Heart left ventricle (tissue), 16 donors: ENCODE measurements at regions not wholly inside any gene's neighbourhood (a gene's known extent, or its start where the extent isn't known, plus 50 kb on each side); places are given as distances from the start of the nearest gene placed in this dataset.
"Not testable (repeated sequence)": the region's sequence is repeated elsewhere in the genome, so short reads cannot be mapped to it uniquely, and the experiment has no call there.

Experiments used
- ATAC-seq, 4 donors: fragments of 200-7000 bp; cut with Tn5 transposase; one replicate each; pipeline ENCODE4 v1.9.1; 2020 to 2022; ENCODE audit warnings: moderate library complexity in 4 of 4, mild to moderate bottlenecking in 3 of 4, moderate number of reproducible peaks in 1 of 4
- DNase-seq, 5 donors: peaks; one replicate each; pipeline ENCODE4 v3.0.0-alpha.2; 2020
- H3K27ac ChIP-seq, 12 donors: fragments of 200-600 bp; sonication (generic) in 4 of 12; one replicate each; pipeline versions ENCODE4 v1.5.0 to v1.8.0; 2016 to 2022; ENCODE audit warnings: mild to moderate bottlenecking in 2 of 12
- H3K27me3 ChIP-seq, 9 donors: fragments of 200-600 bp; sonication (generic) in 2 of 9; one replicate each; pipeline versions ENCODE4 v1.5.1 to v1.8.0; 2016 to 2022; ENCODE audit warnings: mild to moderate bottlenecking in 3 of 9
- H3K36me3 ChIP-seq, 9 donors: fragments of 200-600 bp; sonication (generic) in 2 of 9; one replicate each; pipeline versions ENCODE4 v1.5.0 to v1.8.0; 2018 to 2022; ENCODE audit warnings: mild to moderate bottlenecking in 2 of 9
- H3K4me1 ChIP-seq, 12 donors: fragments of 200-600 bp; sonication (generic) in 4 of 12; one replicate each; pipeline versions ENCODE4 v1.5.0 to v1.8.0; 2016 to 2022; ENCODE audit warnings: mild to moderate bottlenecking in 3 of 12
- H3K4me3 ChIP-seq, 12 donors: fragments of 200-600 bp; sonication (generic) in 4 of 12; one replicate each; pipeline versions ENCODE4 v1.5.0 to v1.8.0; 2017 to 2022; ENCODE audit warnings: mild to moderate bottlenecking in 9 of 12, moderate library complexity in 4 of 12
- H3K9me3 ChIP-seq, 12 donors: fragments of 200-600 bp; sonication (generic) in 4 of 12; one replicate each; pipeline versions ENCODE4 v1.5.0 to v1.8.0; 2016 to 2022; ENCODE audit warnings: mild to moderate bottlenecking in 1 of 12
- POLR2A ChIP-seq, 2 donors: fragments of 450-650 bp; IDR thresholded peaks; one replicate each; pipeline ENCODE4 v1.6.1; 2017; ENCODE audit warnings: antibody characterized with exemption in 2 of 2, mild to moderate bottlenecking in 2 of 2, moderate library complexity in 2 of 2
- WGBS, 4 donors: extraction: QIAGEN DNeasy Blood & Tissue Kit in 2 of 4; methylation state at CpG; one replicate each; pipeline versions ENCODE4 v1.1.5 to v1.1.7; 2013 to 2018; 5-methylcytosine and 5-hydroxymethylcytosine counted together
- intact Hi-C, 10 donors: fragments of 100-400 bp; cut with DNase I; formaldehyde crosslinking; loops; one replicate each; pipeline versions ENCODE4 v1.11.1 to v1.14.2; 2022
- TF ChIP-seq, protein P1 (sequence below), 12 donors: fragments of 200-600 bp; sonication (generic) in 4 of 12; IDR thresholded peaks; one replicate each; pipeline versions ENCODE4 v1.5.0 to v1.8.0; 2018 to 2022; ENCODE audit warnings: antibody characterized with exemption in 12 of 12, mild to moderate bottlenecking in 5 of 12
- donor health status: ischemic (EF 13 %, LVEDD 7.1; RV severe dilation, severe dysfunction).
- donor health status: healthy with polysubstance abuse.
- donor health status: DM: no; HTN: yes; CAD: no.
- donor health status: DM: no; HTN: no; CAD: no.
- donor health status: ischemic (EF 25% LVEDD 6.9; RV normal size, moderate dysfunction).
- donor health status: ischemic (EF 25% LVEDD 5.7; RV mildly dilated, moderate dysfunction).
- donor health status: healthy.
- donor health status: DM: yes; HTN: yes; CAD: no.
- donor health status: ischemic (EF 35%, LVEDD 5.7; RV mildly dilated, moderate dysfunction).
- donor health status: nonischemic (EF 11% LVEDD 7.7; RV severe dilation, severe dysfunction).
- donor health status: DM: yes; HTN: yes; CAD: no.
- donor health status: PGD.
- donor health status: ischemic (EF 29% LVEDD 5.4; RV normal size, mild dysfunction).
- donor health status: nonischemic (EF 23%, LVEDD 6.1; RV moderate dilation, normal function).

GRCh38 chr2:123840016-123840415 is 185.1 kb upstream of the CNTNAP5 start:
- DNase-seq = no peak
- H3K4me3 ChIP-seq = no peak overlapping the region
- no peak overlapping the region for H3K27ac ChIP-seq
- no peak for TF ChIP-seq POLR2A (IDR thresholded peaks at IDR 0.05)
- TF ChIP-seq, protein P1, sequence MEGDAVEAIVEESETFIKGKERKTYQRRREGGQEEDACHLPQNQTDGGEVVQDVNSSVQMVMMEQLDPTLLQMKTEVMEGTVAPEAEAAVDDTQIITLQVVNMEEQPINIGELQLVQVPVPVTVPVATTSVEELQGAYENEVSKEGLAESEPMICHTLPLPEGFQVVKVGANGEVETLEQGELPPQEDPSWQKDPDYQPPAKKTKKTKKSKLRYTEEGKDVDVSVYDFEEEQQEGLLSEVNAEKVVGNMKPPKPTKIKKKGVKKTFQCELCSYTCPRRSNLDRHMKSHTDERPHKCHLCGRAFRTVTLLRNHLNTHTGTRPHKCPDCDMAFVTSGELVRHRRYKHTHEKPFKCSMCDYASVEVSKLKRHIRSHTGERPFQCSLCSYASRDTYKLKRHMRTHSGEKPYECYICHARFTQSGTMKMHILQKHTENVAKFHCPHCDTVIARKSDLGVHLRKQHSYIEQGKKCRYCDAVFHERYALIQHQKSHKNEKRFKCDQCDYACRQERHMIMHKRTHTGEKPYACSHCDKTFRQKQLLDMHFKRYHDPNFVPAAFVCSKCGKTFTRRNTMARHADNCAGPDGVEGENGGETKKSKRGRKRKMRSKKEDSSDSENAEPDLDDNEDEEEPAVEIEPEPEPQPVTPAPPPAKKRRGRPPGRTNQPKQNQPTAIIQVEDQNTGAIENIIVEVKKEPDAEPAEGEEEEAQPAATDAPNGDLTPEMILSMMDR (IDR thresholded peaks at IDR 0.05) = no peak
- no peaks in the 10 kb centered on the region for H3K36me3 ChIP-seq
- H3K27me3 ChIP-seq = no peaks in the 10 kb centered on the region
- H3K9me3 ChIP-seq = peaks cover 0 to 39% (median 4%) of the 10 kb centered on the region in 12 donors
- ATAC-seq = no peak
- H3K4me1 ChIP-seq = no peaks in the 10 kb centered on the region
- intact Hi-C loops = no loop called here

GRCh38 chr2:123840574-123840973 is 184.5 kb upstream of the CNTNAP5 start:
- intact Hi-C loops = no loop called here
- H3K4me3 ChIP-seq = no peak overlapping the region
- WGBS, 4 donors = 73 to 82% (median 79%) methylated on average over 3 of the region's 3 CpGs
- no peaks in the 10 kb centered on the region for H3K27me3 ChIP-seq
- no peak for ATAC-seq
- no peak for DNase-seq
- H3K4me1 ChIP-seq = no peaks in the 10 kb centered on the region
- no peak overlapping the region for H3K27ac ChIP-seq
- TF ChIP-seq, protein P1 (IDR thresholded peaks at IDR 0.05) = no peak
- TF ChIP-seq POLR2A (IDR thresholded peaks at IDR 0.05) = no peak
- no peaks in the 10 kb centered on the region for H3K36me3 ChIP-seq
- H3K9me3 ChIP-seq = peaks cover 0 to 39% (median 4%) of the 10 kb centered on the region in 12 donors

DNA sequence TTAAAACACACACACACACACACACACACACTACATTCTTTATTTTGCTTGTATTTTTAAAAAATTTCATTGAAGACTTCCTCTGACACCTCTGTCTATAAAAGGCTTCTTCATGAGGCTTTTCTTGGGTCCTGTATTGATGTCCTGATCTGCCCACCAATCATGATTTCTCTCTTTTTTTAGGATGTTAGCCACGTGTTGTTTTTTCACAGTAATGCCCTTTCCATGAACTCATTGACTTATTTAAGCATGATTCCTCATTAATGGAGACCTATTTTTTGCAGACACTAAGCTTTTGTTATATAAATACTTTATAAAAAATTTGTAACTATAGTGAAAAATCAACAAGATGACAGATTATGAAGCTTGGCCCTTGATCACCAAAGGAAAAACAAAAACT is 173.8 kb upstream of the CNTNAP5 start:
- Histone ChIP-seq H3K9me3 (peaks cover 0 to 29% (median 0%) of the 10 kb centered on the region in 12 donors), H3K4me3 (no peak overlapping the region), H3K27ac (no peak overlapping the region), H3K4me1 (no peaks in the 10 kb centered on the region), H3K27me3 (no peaks in the 10 kb centered on the region), H3K36me3 (no peaks in the 10 kb centered on the region)
- TF ChIP-seq POLR2A (IDR thresholded peaks at IDR 0.05) = no peak
- TF ChIP-seq, protein P1 (IDR thresholded peaks at IDR 0.05) = no peak
- intact Hi-C loops = no loop called here
- WGBS, 4 donors = 24 to 57% (median 49%) methylated on average over 1 of the region's 1 CpG
- ATAC-seq (no peak), DNase-seq (no peak)

DNA sequence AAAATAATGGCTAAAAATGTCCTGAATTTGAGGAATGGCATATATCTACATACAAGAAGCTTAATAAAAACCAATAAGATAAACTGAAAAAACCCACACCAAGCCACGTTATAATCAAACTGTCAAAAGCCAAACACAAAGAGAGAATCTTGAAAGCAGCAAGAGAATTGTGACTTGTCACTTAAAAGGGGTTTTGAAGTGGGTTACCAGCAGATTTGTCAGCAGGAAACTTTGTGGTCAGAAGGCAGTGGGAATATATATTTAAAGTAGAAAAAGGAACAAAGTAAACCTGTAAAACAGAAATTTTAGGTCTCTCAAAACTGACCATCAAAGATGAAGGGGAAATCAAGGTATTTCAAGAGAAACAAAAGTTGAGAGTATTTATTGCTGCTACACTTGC is 171.9 kb upstream of the CNTNAP5 start:
- intact Hi-C loops = no loop called here
- no peak for ATAC-seq
- H3K9me3 ChIP-seq = peaks cover 0 to 33% (median 1%) of the 10 kb centered on the region in 12 donors

DNA sequence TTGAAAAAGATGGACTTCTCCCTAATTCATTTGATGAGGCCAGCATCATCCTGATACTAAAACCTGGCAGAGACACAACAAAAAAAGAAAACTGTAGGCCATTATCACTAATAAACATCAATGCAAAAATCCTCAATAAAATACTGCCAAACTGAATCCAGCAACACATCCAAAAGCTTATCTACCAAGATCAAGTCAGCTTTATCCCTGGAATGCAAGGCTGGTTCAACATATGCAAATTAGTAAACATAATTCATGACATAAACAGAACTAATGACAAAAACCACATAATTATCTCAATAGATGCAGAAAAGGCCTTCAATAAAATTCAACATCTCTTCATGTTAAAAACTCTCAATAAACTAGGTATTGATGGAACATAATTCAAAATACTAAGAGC is 166.1 kb upstream of the CNTNAP5 start:
- H3K36me3 ChIP-seq, ATAC-seq, H3K27me3 ChIP-seq, H3K27ac ChIP-seq, intact Hi-C loops, DNase-seq, H3K4me3 ChIP-seq, H3K4me1 ChIP-seq: not testable (repeated sequence)
- H3K9me3 ChIP-seq = peaks cover 0 to 54% (median 11%) of the 10 kb centered on the region in 12 donors

More for the DNA sequence above, 171.9 kb upstream of the CNTNAP5 start:
- Histone ChIP-seq H3K36me3 (no peaks in the 10 kb centered on the region), H3K27ac (no peak overlapping the region), H3K4me1 (no peaks in the 10 kb centered on the region), H3K27me3 (no peaks in the 10 kb centered on the region), H3K4me3 (no peak overlapping the region)
- TF ChIP-seq, protein P1 (IDR thresholded peaks at IDR 0.05) = no peak
- no peak for TF ChIP-seq POLR2A (IDR thresholded peaks at IDR 0.05)
- no peak for DNase-seq
- 21 to 54% (median 46%) methylated on average over 1 of the region's 1 CpG for WGBS, 4 donors
